SU-DHL-6 (cell line): ENCODE measurements at regions not wholly inside any gene's neighbourhood (a gene's known extent, or its start where the extent isn't known, plus 50 kb on each side); places are given as distances from the start of the nearest gene placed in this dataset.

Experiments used
- H2AFZ ChIP-seq: fragments of 200-600 bp; sonication (generic); 2 replicates; pipeline ENCODE4 v1.6.1; 2014; ENCODE audit warnings: low read depth, mild to moderate bottlenecking, moderate library complexity, mixed read lengths, antibody characterized with exemption, low read length; ENCODE audit not compliant: severe bottlenecking
- H3F3A ChIP-seq: fragments of 200-600 bp; shearing (Covaris generic); 2 replicates; pipeline ENCODE4 v1.6.0; 2016; ENCODE audit warnings: antibody characterized with exemption, mild to moderate bottlenecking; ENCODE audit not compliant: insufficient read depth
- H3K27ac ChIP-seq: fragments of 200-600 bp; sonication (generic); 2 replicates; pipeline ENCODE4 v1.5.1; 2016; ENCODE audit warnings: low read depth, mild to moderate bottlenecking, low read length, moderate library complexity, mixed read lengths
- H3K27me3 ChIP-seq: fragments of 200-600 bp; sonication (generic), shearing (Covaris generic); 2 replicates; pipeline ENCODE4 v1.6.0; 2014; ENCODE audit warnings: mild to moderate bottlenecking, low read length
- H3K36me3 ChIP-seq: fragments of 200-600 bp; sonication (generic); 2 replicates; pipeline ENCODE4 v1.6.1; 2014; ENCODE audit warnings: mild to moderate bottlenecking, low read length, mixed read lengths
- H3K4me2 ChIP-seq: fragments of 300-600, 200-600 bp; shearing (Covaris generic), sonication (generic); 2 replicates; pipeline ENCODE4 v1.6.0; 2014; ENCODE audit warnings: low read length, low read depth, mild to moderate bottlenecking; ENCODE audit not compliant: poor library complexity, severe bottlenecking
- H3K4me3 ChIP-seq: fragments of 200-600 bp; sonication (generic); 2 replicates; pipeline ENCODE4 v1.5.1; 2014; ENCODE audit warnings: antibody characterized with exemption, low read length, mild to moderate bottlenecking, mixed read lengths; ENCODE audit not compliant: insufficient read depth, poor library complexity, severe bottlenecking
- H3K79me2 ChIP-seq: fragments of 200-600 bp; sonication (generic); 2 replicates; pipeline ENCODE4 v1.6.1; 2014; ENCODE audit warnings: mild to moderate bottlenecking, low read length, moderate library complexity; ENCODE audit not compliant: insufficient read depth
- H3K9ac ChIP-seq: fragments of 200-600 bp; sonication (generic); 2 replicates; pipeline ENCODE4 v1.7.0; 2014; ENCODE audit warnings: mild to moderate bottlenecking, low read length
- H3K9me2 ChIP-seq: fragments of 200-600 bp; sonication (generic); replicated peaks from 2 replicates; pipeline ENCODE4 v1.6.1; 2014; ENCODE audit warnings: low read length; ENCODE audit not compliant: insufficient read depth
- H3K9me3 ChIP-seq: fragments of 200-600 bp; sonication (generic); 2 replicates; pipeline ENCODE4 v1.6.1; 2014; ENCODE audit warnings: low read length, mixed read lengths; ENCODE audit not compliant: insufficient read depth
- H4K20me1 ChIP-seq: fragments of 200-600 bp; sonication (generic); 2 replicates; pipeline ENCODE4 v1.6.1; 2014; ENCODE audit warnings: low read depth, mild to moderate bottlenecking, antibody characterized with exemption, low read length, moderate library complexity, mixed read lengths
- CTCF ChIP-seq: fragments of 200-600 bp; sonication (generic); IDR thresholded peaks from one replicate; pipeline ENCODE4 v1.5.1; 2017; ENCODE audit warnings: antibody characterized with exemption, mild to moderate bottlenecking, low read length, moderate library complexity; ENCODE audit not compliant: insufficient read depth, poor library complexity, severe bottlenecking
- EZH2phosphoT487 ChIP-seq: fragments of 200-600 bp; sonication (generic), shearing (Covaris generic); conservative IDR thresholded peaks from 2 replicates; pipeline ENCODE4 v1.6.1; 2018; ENCODE audit warnings: mild to moderate bottlenecking, antibody characterized with exemption, low read length, moderate library complexity, mixed read lengths

GRCh38 chr2:46847726-46848412, 67.7 kb downstream of the MCFD2 start:
- H3K9ac ChIP-seq = no peak overlapping the region
- H3K36me3 ChIP-seq = no peaks in the 10 kb centered on the region
- H3K9me3 ChIP-seq = no peaks in the 10 kb centered on the region
- H3K4me3 ChIP-seq = no peak overlapping the region
- no peak overlapping the region for H2AFZ ChIP-seq
- H3K9me2 ChIP-seq = no peaks in the 10 kb centered on the region
- H3F3A ChIP-seq = no peaks in the 10 kb centered on the region
- H3K27me3 ChIP-seq = no peaks in the 10 kb centered on the region
- no peaks in the 10 kb centered on the region for H3K79me2 ChIP-seq
- H3K27ac ChIP-seq = no peak overlapping the region
- TF ChIP-seq EZH2phosphoT487 = no peak
- TF ChIP-seq CTCF = no peak
- H3K4me2 ChIP-seq = no peak overlapping the region
- H4K20me1 ChIP-seq = no peaks in the 10 kb centered on the region

GRCh38 chr2:46847185-46847710, 68.4 kb downstream of the MCFD2 start:
- no peak for TF ChIP-seq CTCF
- TF ChIP-seq EZH2phosphoT487 = no peak
- Histone ChIP-seq H3K9me2 (no peaks in the 10 kb centered on the region), H3K9me3 (no peaks in the 10 kb centered on the region), H3K27ac (no peak overlapping the region), H3K36me3 (no peaks in the 10 kb centered on the region), H3K27me3 (no peaks in the 10 kb centered on the region), H3K9ac (no peak overlapping the region), H4K20me1 (no peaks in the 10 kb centered on the region), H2AFZ (no peak overlapping the region), H3K4me2 (no peak overlapping the region), H3F3A (no peaks in the 10 kb centered on the region), H3K79me2 (no peaks in the 10 kb centered on the region), H3K4me3 (no peak overlapping the region)

GRCh38 chr2:46846536-46846935, 69.1 kb downstream of the MCFD2 start:
- Histone ChIP-seq H3K79me2 (no peaks in the 10 kb centered on the region), H3K36me3 (no peaks in the 10 kb centered on the region), H2AFZ (no peak overlapping the region), H4K20me1 (no peaks in the 10 kb centered on the region), H3K4me3 (no peak overlapping the region), H3K9me2 (no peaks in the 10 kb centered on the region), H3K9me3 (no peaks in the 10 kb centered on the region), H3K4me2 (no peak overlapping the region), H3F3A (no peaks in the 10 kb centered on the region), H3K9ac (no peak overlapping the region), H3K27me3 (no peaks in the 10 kb centered on the region), H3K27ac (no peak overlapping the region)
- TF ChIP-seq EZH2phosphoT487 (no peak), CTCF (no peak)
